CD4-positive, alpha-beta T cell (primary cell): ENCODE measurements at regions not wholly inside any gene's neighbourhood (a gene's known extent, or its start where the extent isn't known, plus 50 kb on each side); places are given as distances from the start of the nearest gene placed in this dataset.

Source experiments
- ATAC-seq: fragments of 200-7000 bp; cut with Tn5 transposase; one replicate; pipeline ENCODE4 v1.10.0; 2022; ENCODE audit warnings: mild to moderate bottlenecking; ENCODE audit not compliant: poor library complexity
- CTCF ChIA-PET: fragments of 350-600 bp; sonication (Branson Sonifier 250); formaldehyde crosslinking; loops from one replicate; lab custom pipeline; 2021; ENCODE audit warnings: antibody characterized with exemption, inconsistent platforms; lab: Charles Lee
- POLR2A ChIA-PET: fragments of 350-600 bp; sonication (Branson Sonifier 250); formaldehyde crosslinking; loops from one replicate; lab custom pipeline; 2021; ENCODE audit warnings: antibody characterized with exemption, inconsistent platforms; lab: Charles Lee
- DNase-seq, 14 experiments: peaks; one replicate each; pipeline ENCODE4 v3.0.0-alpha.2; 2013 to 2020; ENCODE audit warnings: mixed read lengths in 2 of 14
- H3K27ac ChIP-seq, 2 donors: one replicate each; pipeline versions ENCODE4 v1.5.1 to v1.7.0; 2013; ENCODE audit warnings: low read length in 2 of 2, low read depth in 1 of 2, mild to moderate bottlenecking in 1 of 2
- H3K27me3 ChIP-seq, 2 experiments: 1 replicate in 1 of 2; 2 replicates in 1 of 2; pipeline versions ENCODE4 v1.6.1 to v1.7.0; 2013; ENCODE audit warnings: low read length in 2 of 2, control low read depth in 1 of 2, mild to moderate bottlenecking in 1 of 2, moderate library complexity in 1 of 2; ENCODE audit not compliant: insufficient read depth in 2 of 2, control insufficient read depth in 1 of 2
- H3K36me3 ChIP-seq: one replicate; pipeline ENCODE4 v1.6.1; 2013; ENCODE audit warnings: low read length, control low read depth; ENCODE audit not compliant: insufficient read depth
- H3K4me1 ChIP-seq: one replicate; pipeline ENCODE4 v1.6.1; 2013; ENCODE audit warnings: low read length, control low read depth; ENCODE audit not compliant: insufficient read depth
- H3K4me3 ChIP-seq: one replicate; pipeline ENCODE4 v1.5.1; 2013; ENCODE audit warnings: mild to moderate bottlenecking, low read length, moderate library complexity
- H3K9me3 ChIP-seq, 2 experiments: 1 replicate in 1 of 2; 2 replicates in 1 of 2; pipeline versions ENCODE4 v1.6.1 to v1.7.0; 2013; ENCODE audit warnings: low read length in 2 of 2, mild to moderate bottlenecking in 2 of 2, control low read depth in 1 of 2, moderate library complexity in 1 of 2; ENCODE audit not compliant: control insufficient read depth in 1 of 2, insufficient read depth in 1 of 2
- H3K27ac Mint-ChIP-seq: one replicate; pipeline ENCODE4 v1.8.0; 2020; ENCODE audit warnings: mixed read lengths
- H3K27me3 Mint-ChIP-seq: one replicate; pipeline ENCODE4 v1.8.0; 2021; ENCODE audit warnings: mixed read lengths
- H3K36me3 Mint-ChIP-seq: one replicate; pipeline ENCODE4 v1.8.0; 2021; ENCODE audit warnings: low read depth, mixed read lengths
- H3K4me1 Mint-ChIP-seq: one replicate; pipeline ENCODE4 v1.8.0; 2021; ENCODE audit warnings: low read depth, mixed read lengths
- H3K4me3 Mint-ChIP-seq: one replicate; pipeline ENCODE4 v1.8.0; 2020; ENCODE audit warnings: mild to moderate bottlenecking, mixed read lengths
- H3K9me3 Mint-ChIP-seq: one replicate; pipeline ENCODE4 v1.8.0; 2020; ENCODE audit warnings: mixed read lengths
- CTCF ChIP-seq: fragments of 200-600 bp; IDR thresholded peaks from one replicate; pipeline ENCODE4 v1.8.0; 2022; ENCODE audit warnings: antibody characterized with exemption, mild to moderate bottlenecking
- intact Hi-C, 2 experiments: fragments of 100-400 bp; cut with DNase I in 1 of 2; cut with micrococcal nuclease in 1 of 2; formaldehyde crosslinking; loops; one replicate each; pipeline versions ENCODE4 v1.15.1 to v1.9.0; 2023 to 2025; cut with DNase I, micrococcal nuclease

GRCh38 chr1:8197493-8198282 lies 120.2 kb upstream of the SLC45A1 start:
- POLR2A ChIA-PET = no interaction called here
- H3K36me3 Mint-ChIP-seq = no peaks in the 10 kb centered on the region

GRCh38 chr1:8194481-8195227 lies 123.3 kb upstream of the SLC45A1 start:
- Histone ChIP-seq H3K27ac (no peak overlapping the region), H3K4me3 (no peak overlapping the region), H3K27me3 (no peaks in the 10 kb centered on the region), H3K4me1 (peaks cover 11% of the 10 kb centered on the region), H3K9me3 (no peaks in the 10 kb centered on the region), H3K36me3 (no peaks in the 10 kb centered on the region)
- no peaks in the 10 kb centered on the region for H3K36me3 Mint-ChIP-seq
- peaks cover 11% of the 10 kb centered on the region for H3K4me1 Mint-ChIP-seq
- H3K4me3 Mint-ChIP-seq = no peak overlapping the region
- no peak for TF ChIP-seq CTCF
- H3K27ac Mint-ChIP-seq = no peak overlapping the region
- ChIA-PET CTCF (interaction anchor here (0.6 kb wide), 1 partner anchor 33 kb away, joined by 4 read pairs; no protein-coding TSS in a partner anchor), POLR2A (no interaction called here)
- H3K9me3 Mint-ChIP-seq = no peaks in the 10 kb centered on the region
- DNase-seq (no peak), ATAC-seq (no peak)
- no peaks in the 10 kb centered on the region for H3K27me3 Mint-ChIP-seq
- intact Hi-C loops = no loop called here

More at GRCh38 chr1:8197493-8198282, 120.2 kb upstream of the SLC45A1 start:
- ATAC-seq = no peak
- intact Hi-C loops = no loop called here
- Mint-ChIP-seq H3K27ac (no peak overlapping the region), H3K27me3 (no peaks in the 10 kb centered on the region), H3K9me3 (no peaks in the 10 kb centered on the region), H3K4me1 (peaks cover 11% of the 10 kb centered on the region), H3K4me3 (no peak overlapping the region)
- Histone ChIP-seq H3K27me3 (no peaks in the 10 kb centered on the region), H3K36me3 (no peaks in the 10 kb centered on the region), H3K4me3 (no peak overlapping the region), H3K4me1 (peaks cover 11% of the 10 kb centered on the region), H3K27ac (no peak overlapping the region), H3K9me3 (no peaks in the 10 kb centered on the region)
- no peak for TF ChIP-seq CTCF
- DNase-seq = no peak
- CTCF ChIA-PET = no interaction called here

- no peak overlapping the region for H3K4me3 ChIP-seq
- ATAC-seq (no peak), DNase-seq (no peak)
- no peak for TF ChIP-seq CTCF
- H3K27me3 ChIP-seq = no peaks in the 10 kb centered on the region
- ChIA-PET CTCF (no interaction called here), POLR2A (no interaction called here)
- H3K9me3 Mint-ChIP-seq = no peaks in the 10 kb centered on the region
- H3K36me3 Mint-ChIP-seq = no peaks in the 10 kb centered on the region
- H3K27ac ChIP-seq = no peak overlapping the region
- peaks cover 11% of the 10 kb centered on the region for H3K4me1 ChIP-seq
- no peak overlapping the region for H3K4me3 Mint-ChIP-seq
- intact Hi-C loops = no loop called here
- no peak overlapping the region for H3K27ac Mint-ChIP-seq
- H3K4me1 Mint-ChIP-seq = peaks cover 11% of the 10 kb centered on the region
- no peaks in the 10 kb centered on the region for H3K9me3 ChIP-seq
- H3K27me3 Mint-ChIP-seq = no peaks in the 10 kb centered on the region
- no peaks in the 10 kb centered on the region for H3K36me3 ChIP-seq
Observed at GRCh38 chr1:8193840-8194406, 124.0 kb upstream of the SLC45A1 start.
